Fibroblast of lung (primary cell): ENCODE measurements at regions not wholly inside any gene's neighbourhood (a gene's known extent, or its start where the extent isn't known, plus 50 kb on each side); places are given as distances from the start of the nearest gene placed in this dataset.

Experiments
- DNase-seq, 2 donors: peaks; one replicate each; pipeline versions ENCODE4 v3.0.0 to v3.0.0-alpha.2; 2010; ENCODE audit warnings: low read depth in 2 of 2
- H2AFZ ChIP-seq: 2 replicates; pipeline ENCODE4 v1.5.1; 2012; ENCODE audit warnings: low read length, control low read depth, inconsistent platforms
- H3K27ac ChIP-seq: 2 replicates; pipeline ENCODE4 v1.5.1; 2011; ENCODE audit warnings: low read length, control low read depth; ENCODE audit not compliant: insufficient read depth
- H3K27me3 ChIP-seq: 2 replicates; pipeline ENCODE4 v1.5.1; 2011; ENCODE audit warnings: mild to moderate bottlenecking, low read length; ENCODE audit not compliant: control insufficient read depth, insufficient read depth
- H3K36me3 ChIP-seq: 2 replicates; pipeline ENCODE4 v1.5.1; 2011; ENCODE audit warnings: low read length; ENCODE audit not compliant: control insufficient read depth, insufficient read depth
- H3K4me1 ChIP-seq: 2 replicates; pipeline ENCODE4 v1.5.1; 2011; ENCODE audit warnings: low read length; ENCODE audit not compliant: control insufficient read depth, insufficient read depth; ENCODE audit errors: extremely low read depth
- H3K4me2 ChIP-seq: 2 replicates; pipeline ENCODE4 v1.5.1; 2011; ENCODE audit warnings: low read length, control low read depth; ENCODE audit not compliant: insufficient read depth; ENCODE audit errors: extremely low read depth
- H3K4me3 ChIP-seq, 4 experiments: fragments of 200-600 bp in 1 of 4; sonication (generic) in 1 of 4; replicated peaks in 1 of 4; 2 replicates each; pipeline ENCODE4 v1.5.1; 2011 to 2016; ENCODE audit warnings: low read length in 4 of 4, low read depth in 3 of 4, mild to moderate bottlenecking in 3 of 4, control low read depth in 2 of 4, inconsistent platforms in 1 of 4, mixed read lengths in 1 of 4; ENCODE audit not compliant: insufficient read depth in 1 of 4; ENCODE audit errors: control extremely low read depth in 1 of 4
- H3K79me2 ChIP-seq: 2 replicates; pipeline ENCODE4 v1.5.1; 2012; ENCODE audit warnings: mild to moderate bottlenecking, low read length, inconsistent platforms; ENCODE audit not compliant: control insufficient read depth, insufficient read depth
- H3K9ac ChIP-seq: 2 replicates; pipeline ENCODE4 v1.5.1; 2011; ENCODE audit warnings: mild to moderate bottlenecking, low read length, control low read depth; ENCODE audit not compliant: insufficient read depth
- H3K9me3 ChIP-seq: 2 replicates; pipeline ENCODE4 v1.5.1; 2012; ENCODE audit warnings: low read depth, low read length; ENCODE audit not compliant: control insufficient read depth, insufficient read depth
- H4K20me1 ChIP-seq: 2 replicates; pipeline ENCODE4 v1.5.1; 2011; ENCODE audit warnings: low read length; ENCODE audit not compliant: control insufficient read depth, insufficient read depth; ENCODE audit errors: extremely low read depth
- CTCF ChIP-seq, 2 donors: IDR thresholded peaks in 1 of 2; conservative IDR thresholded peaks in 1 of 2; 1 replicate in 1 of 2; 2 replicates in 1 of 2; pipeline ENCODE4 v1.5.1; 2011 to 2012; ENCODE audit warnings: low read length in 2 of 2, control low read depth in 1 of 2, inconsistent platforms in 1 of 2, low read depth in 1 of 2, mild to moderate bottlenecking in 1 of 2
- EZH2 ChIP-seq: IDR thresholded peaks from 2 replicates; pipeline ENCODE4 v1.5.1; 2012; ENCODE audit warnings: low read length, control low read depth, mild to moderate bottlenecking; ENCODE audit errors: missing control alignments

- TF ChIP-seq EZH2 = no peak
- H3K79me2 ChIP-seq = no peaks in the 10 kb centered on the region
- H3K4me1 ChIP-seq = no peaks in the 10 kb centered on the region
- no peak overlapping the region for H3K27ac ChIP-seq
- H3K9me3 ChIP-seq = no peaks in the 10 kb centered on the region
- H4K20me1 ChIP-seq = no peaks in the 10 kb centered on the region
- H3K4me2 ChIP-seq = no peak overlapping the region
- no peaks in the 10 kb centered on the region for H3K36me3 ChIP-seq
- no peak for DNase-seq
- H3K4me3 ChIP-seq = no peak overlapping the region
- no peak overlapping the region for H2AFZ ChIP-seq
- no peak overlapping the region for H3K9ac ChIP-seq
- no peaks in the 10 kb centered on the region for H3K27me3 ChIP-seq
Measured at GRCh38 chr4:58981828-58982227, 1871.6 kb upstream of the IGFBP7 start.

- Histone ChIP-seq H4K20me1 (no peaks in the 10 kb centered on the region), H3K27ac (no peak overlapping the region), H3K9ac (no peak overlapping the region), H3K79me2 (no peaks in the 10 kb centered on the region), H2AFZ (no peak overlapping the region), H3K4me1 (no peaks in the 10 kb centered on the region), H3K27me3 (no peaks in the 10 kb centered on the region), H3K36me3 (no peaks in the 10 kb centered on the region), H3K4me3 (no peak overlapping the region), H3K4me2 (no peak overlapping the region), H3K9me3 (no peaks in the 10 kb centered on the region)
- TF ChIP-seq CTCF (conservative IDR thresholded peaks at IDR 0.05 in 1 of 2, IDR thresholded peaks at IDR 0.05 in 1 of 2; ENCODE audit: low read depth in 1 of 2, low read length in 2 of 2) (no peak), EZH2 (no peak)
- DNase-seq = no peak
Measured at GRCh38 chr4:58983887-58984286, 1873.7 kb upstream of the IGFBP7 start.

- Histone ChIP-seq H3K9me3 (no peaks in the 10 kb centered on the region), H2AFZ (no peak overlapping the region), H3K9ac (no peak overlapping the region), H3K4me2 (no peak overlapping the region), H4K20me1 (no peaks in the 10 kb centered on the region), H3K27me3 (no peaks in the 10 kb centered on the region), H3K4me3 (no peak overlapping the region), H3K4me1 (no peaks in the 10 kb centered on the region), H3K27ac (no peak overlapping the region), H3K79me2 (no peaks in the 10 kb centered on the region), H3K36me3 (no peaks in the 10 kb centered on the region)
- no peak for DNase-seq
- TF ChIP-seq EZH2 (no peak), CTCF (conservative IDR thresholded peaks at IDR 0.05 in 1 of 2, IDR thresholded peaks at IDR 0.05 in 1 of 2; ENCODE audit: low read depth in 1 of 2, low read length in 2 of 2) (no peak)
Measured at GRCh38 chr4:59002148-59002547, 1892.0 kb upstream of the IGFBP7 start.

GRCh38 chr4:59024257-59024656 lies 1914.1 kb upstream of the IGFBP7 start:
- DNase-seq = no peak
- TF ChIP-seq CTCF (conservative IDR thresholded peaks at IDR 0.05 in 1 of 2, IDR thresholded peaks at IDR 0.05 in 1 of 2; ENCODE audit: low read depth in 1 of 2, low read length in 2 of 2) = no peak
- no peak for TF ChIP-seq EZH2
- Histone ChIP-seq H3K4me1 (no peaks in the 10 kb centered on the region), H3K36me3 (no peaks in the 10 kb centered on the region), H3K4me3 (no peak overlapping the region), H4K20me1 (no peaks in the 10 kb centered on the region), H3K79me2 (no peaks in the 10 kb centered on the region), H3K27ac (no peak overlapping the region), H3K9ac (no peak overlapping the region), H3K4me2 (no peak overlapping the region), H3K9me3 (no peaks in the 10 kb centered on the region), H3K27me3 (no peaks in the 10 kb centered on the region), H2AFZ (no peak overlapping the region)
